Epithelial cell of esophagus (primary cell): ENCODE measurements at regions not wholly inside any gene's neighbourhood (a gene's known extent, or its start where the extent isn't known, plus 50 kb on each side); places are given as distances from the start of the nearest gene placed in this dataset.

Source experiments
- DNase-seq: peaks from one replicate; pipeline ENCODE4 v3.0.0; 2010; ENCODE audit warnings: low read depth
- H3K4me3 ChIP-seq: 2 replicates; pipeline ENCODE4 v1.5.1; 2011; ENCODE audit warnings: mild to moderate bottlenecking, low read length, control low read depth
- CTCF ChIP-seq: IDR thresholded peaks from 2 replicates; pipeline ENCODE4 v1.5.1; 2011; ENCODE audit warnings: low read depth, mild to moderate bottlenecking, low read length, control low read depth, inconsistent platforms; ENCODE audit not compliant: insufficient read depth; ENCODE audit errors: missing control alignments

- TF ChIP-seq CTCF = no peak
- DNase-seq = no peak
- H3K4me3 ChIP-seq = no peak overlapping the region
Observed at GRCh38 chr15:95940431-95940985, 390.0 kb upstream of the NR2F2 start.

GRCh38 chr15:95944193-95944592, 386.3 kb upstream of the NR2F2 start:
- no peak overlapping the region for H3K4me3 ChIP-seq
- no peak for DNase-seq
- no peak for TF ChIP-seq CTCF

GRCh38 chr15:95944661-95945255, 385.7 kb upstream of the NR2F2 start:
- no peak overlapping the region for H3K4me3 ChIP-seq
- TF ChIP-seq CTCF = no peak
- no peak for DNase-seq

GRCh38 chr15:95946241-95946640, 384.3 kb upstream of the NR2F2 start:
- no peak for TF ChIP-seq CTCF
- DNase-seq = no peak
- no peak overlapping the region for H3K4me3 ChIP-seq

GRCh38 chr15:95946926-95947325, 383.6 kb upstream of the NR2F2 start:
- H3K4me3 ChIP-seq = no peak overlapping the region
- DNase-seq = no peak
- TF ChIP-seq CTCF = no peak

- H3K4me3 ChIP-seq = no peak overlapping the region
- no peak for TF ChIP-seq CTCF
- no peak for DNase-seq
Observed at GRCh38 chr15:95948411-95948810, 382.1 kb upstream of the NR2F2 start.

GRCh38 chr15:95953032-95953431, 377.5 kb upstream of the NR2F2 start:
- H3K4me3 ChIP-seq = no peak overlapping the region
- TF ChIP-seq CTCF = no peak

More at GRCh38 chr15:95953032-95953431, 377.5 kb upstream of the NR2F2 start:
- no peak for DNase-seq
